LNCaP clone FGC (cell line): ENCODE measurements at regions not wholly inside any gene's neighbourhood (a gene's known extent, or its start where the extent isn't known, plus 50 kb on each side); places are given as distances from the start of the nearest gene placed in this dataset.

Source experiments
- DNase-seq: peaks from one replicate; pipeline ENCODE4 v3.0.0-alpha.2; 2011; ENCODE audit warnings: low read depth
- H3K4me3 ChIP-seq: 2 replicates; pipeline ENCODE4 v1.5.1; 2011; ENCODE audit warnings: mild to moderate bottlenecking, low read depth, low read length, control low read depth
- TF ChIP-seq, protein P1 (sequence below): IDR thresholded peaks from 2 replicates; pipeline ENCODE4 v1.5.1; 2012; ENCODE audit warnings: mild to moderate bottlenecking; ENCODE audit not compliant: control insufficient read depth, insufficient read depth; ENCODE audit errors: extremely low read depth

DNA sequence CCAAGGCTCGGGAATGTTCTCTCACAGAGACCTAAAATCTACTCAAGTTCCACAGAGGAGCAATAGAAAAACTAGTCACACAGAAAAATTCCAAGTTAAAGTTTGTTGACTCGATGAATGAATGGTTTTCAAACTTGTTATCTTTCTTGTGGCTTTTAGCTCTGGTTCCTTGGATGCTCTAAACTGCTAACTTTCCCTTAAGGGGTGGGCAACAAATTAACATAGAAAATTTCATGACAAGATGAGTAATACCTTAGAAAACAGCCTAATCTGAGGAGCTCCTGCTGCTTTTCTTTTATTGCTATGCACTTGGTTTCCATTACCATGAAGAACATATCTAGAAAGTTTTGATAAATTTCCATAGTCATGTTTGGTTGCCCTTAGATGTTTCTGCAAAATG is 100.2 kb upstream of the CCDC112 start:
- no peak overlapping the region for H3K4me3 ChIP-seq
- TF ChIP-seq, protein P1, sequence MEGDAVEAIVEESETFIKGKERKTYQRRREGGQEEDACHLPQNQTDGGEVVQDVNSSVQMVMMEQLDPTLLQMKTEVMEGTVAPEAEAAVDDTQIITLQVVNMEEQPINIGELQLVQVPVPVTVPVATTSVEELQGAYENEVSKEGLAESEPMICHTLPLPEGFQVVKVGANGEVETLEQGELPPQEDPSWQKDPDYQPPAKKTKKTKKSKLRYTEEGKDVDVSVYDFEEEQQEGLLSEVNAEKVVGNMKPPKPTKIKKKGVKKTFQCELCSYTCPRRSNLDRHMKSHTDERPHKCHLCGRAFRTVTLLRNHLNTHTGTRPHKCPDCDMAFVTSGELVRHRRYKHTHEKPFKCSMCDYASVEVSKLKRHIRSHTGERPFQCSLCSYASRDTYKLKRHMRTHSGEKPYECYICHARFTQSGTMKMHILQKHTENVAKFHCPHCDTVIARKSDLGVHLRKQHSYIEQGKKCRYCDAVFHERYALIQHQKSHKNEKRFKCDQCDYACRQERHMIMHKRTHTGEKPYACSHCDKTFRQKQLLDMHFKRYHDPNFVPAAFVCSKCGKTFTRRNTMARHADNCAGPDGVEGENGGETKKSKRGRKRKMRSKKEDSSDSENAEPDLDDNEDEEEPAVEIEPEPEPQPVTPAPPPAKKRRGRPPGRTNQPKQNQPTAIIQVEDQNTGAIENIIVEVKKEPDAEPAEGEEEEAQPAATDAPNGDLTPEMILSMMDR = no peak
- DNase-seq = no peak

DNA sequence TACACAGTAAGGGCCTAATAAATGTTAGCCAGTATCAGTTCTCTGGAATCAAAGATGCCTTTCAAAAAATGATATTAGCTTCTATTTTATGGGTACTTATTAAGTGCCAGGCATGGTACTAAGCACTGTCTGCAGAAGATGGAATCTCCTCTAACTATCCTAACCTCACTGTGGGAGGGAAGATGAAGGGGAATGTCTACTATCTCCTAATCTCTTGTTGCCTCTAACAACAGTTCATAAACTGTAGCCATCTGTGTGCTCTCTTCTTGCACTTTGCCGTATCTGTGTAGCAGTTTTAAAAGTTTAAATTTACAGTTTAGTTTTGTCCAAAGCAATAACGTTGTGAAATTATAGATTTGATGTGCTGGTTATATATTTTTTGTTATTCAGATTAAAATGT is 99.6 kb upstream of the CCDC112 start:
- no peak for DNase-seq
- H3K4me3 ChIP-seq = no peak overlapping the region
- TF ChIP-seq, protein P1 = no peak

DNA sequence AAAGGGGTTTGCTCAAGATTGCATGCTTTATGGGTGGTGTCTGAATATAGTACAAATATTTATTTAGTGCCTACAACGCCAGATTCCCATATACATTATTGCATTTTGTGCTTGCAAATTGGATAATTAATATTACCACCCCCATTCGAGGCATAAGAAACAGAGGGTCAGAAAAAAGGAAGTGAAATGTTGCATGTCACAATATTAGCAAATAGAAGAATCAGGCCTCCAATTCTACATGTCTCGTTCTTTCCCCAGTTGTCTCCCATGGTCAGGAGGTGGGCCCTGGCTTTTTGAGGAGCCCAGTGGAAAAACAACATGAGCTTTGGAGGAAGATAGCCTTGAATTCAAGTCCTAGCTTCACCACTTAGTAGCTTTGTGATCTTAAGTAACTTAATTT is 98.1 kb upstream of the CCDC112 start:
- DNase-seq = no peak
- H3K4me3 ChIP-seq = no peak overlapping the region
- TF ChIP-seq, protein P1 = no peak

DNA sequence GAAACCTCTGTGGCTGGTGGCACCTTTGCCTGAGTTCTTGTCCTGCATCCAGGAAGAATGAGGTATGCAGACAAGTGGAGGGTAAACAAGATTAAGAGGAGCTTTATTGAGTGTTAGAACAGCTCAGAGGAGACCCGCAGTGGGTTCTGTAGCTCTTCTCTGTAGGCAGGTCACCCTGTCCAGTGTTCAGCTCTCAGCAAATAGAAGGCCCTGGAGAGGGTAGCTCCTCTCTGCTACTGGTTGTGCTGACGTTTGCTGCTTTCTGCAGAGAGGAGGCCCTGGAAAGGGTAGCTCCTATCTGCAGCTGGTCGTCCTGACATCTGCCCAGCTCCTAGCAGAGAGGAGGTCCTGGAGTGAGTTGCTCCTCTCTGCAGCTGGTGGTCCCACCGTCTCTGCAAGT is 96.8 kb upstream of the CCDC112 start:
- H3K4me3 ChIP-seq = no peak overlapping the region
- TF ChIP-seq, protein P1 = no peak
- no peak for DNase-seq

DNA sequence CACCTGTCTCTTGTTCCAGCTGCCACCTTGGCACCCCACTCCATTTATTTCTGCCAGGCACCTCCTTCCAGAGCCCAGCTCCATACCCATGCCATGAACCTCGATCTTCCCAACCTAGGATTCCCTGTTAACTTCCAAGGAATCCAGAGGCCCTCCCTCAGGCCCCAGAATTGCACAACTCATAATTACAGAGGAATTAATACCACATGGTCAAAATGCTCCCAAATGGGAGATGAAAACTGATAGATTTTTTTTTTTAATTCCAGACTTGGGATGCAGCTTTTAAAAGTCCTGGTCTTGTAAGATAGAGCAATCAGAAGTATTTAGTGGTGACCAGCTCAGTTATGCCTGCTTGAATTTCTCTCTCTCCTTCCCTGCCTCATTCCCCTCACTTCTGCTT is 96.2 kb upstream of the CCDC112 start:
- TF ChIP-seq, protein P1 = no peak
- H3K4me3 ChIP-seq = no peak overlapping the region
- no peak for DNase-seq

DNA sequence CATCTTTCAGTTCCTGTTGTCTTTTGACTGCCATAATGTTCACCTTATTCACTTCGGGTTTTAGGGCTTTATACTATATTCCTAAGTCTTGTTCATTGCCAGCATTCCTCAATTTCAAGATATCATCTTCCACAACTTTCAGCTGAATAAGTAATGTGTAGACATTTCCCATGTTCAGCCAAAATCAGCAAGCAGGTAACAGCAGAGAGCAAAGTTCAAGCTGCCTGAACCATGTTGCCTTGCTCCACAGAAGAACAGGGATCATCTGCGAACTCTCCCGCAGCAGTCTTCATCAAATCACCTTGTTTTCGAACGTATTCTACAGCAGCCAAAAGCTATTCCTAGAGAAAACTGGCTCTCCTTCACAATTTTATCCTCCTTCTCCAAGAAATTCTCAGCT is 95.3 kb upstream of the CCDC112 start:
- no peak for DNase-seq
- TF ChIP-seq, protein P1 = no peak
- H3K4me3 ChIP-seq = no peak overlapping the region

DNA sequence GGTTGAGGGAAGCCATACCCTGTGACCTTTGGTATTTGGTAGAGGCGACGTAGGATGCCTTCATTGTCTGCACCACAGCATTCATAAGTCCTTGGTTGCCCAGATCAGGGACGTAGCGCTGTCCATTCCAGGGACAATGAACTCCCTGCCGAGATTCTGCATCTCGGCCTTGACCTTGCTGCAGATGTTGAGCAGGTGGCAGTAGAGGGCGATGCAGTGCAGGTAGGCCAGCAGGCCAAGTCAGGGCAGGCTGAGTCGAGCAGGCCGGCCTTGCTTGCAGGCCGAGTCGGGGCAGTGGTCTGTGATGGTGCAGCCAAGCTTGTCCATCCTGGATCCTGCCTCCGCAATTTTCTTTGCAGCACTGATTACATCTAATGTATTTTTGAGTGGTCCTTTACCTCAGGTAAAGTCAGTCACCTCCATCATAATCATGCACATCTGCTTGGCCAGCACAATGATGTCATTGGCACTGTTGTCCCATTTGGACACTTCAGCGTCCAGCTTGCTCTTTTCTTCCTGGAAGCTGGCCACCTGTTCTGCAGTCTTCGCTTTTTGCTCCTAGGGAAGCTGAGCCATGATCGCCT is 93.4 kb upstream of the CCDC112 start:
- DNase-seq = no peak
- TF ChIP-seq, protein P1 = peak; percentile 57
- H3K4me3 ChIP-seq = no peak overlapping the region
